ENCODE measurements at regions not wholly inside any gene's neighbourhood (a gene's known extent, or its start where the extent isn't known, plus 50 kb on each side); places are given as distances from the start of the nearest gene placed in this dataset.
A peak's percentile ranks its signal among the peaks of the same experiment; 100 is the strongest.
"Not testable (repeated sequence)": the region's sequence is repeated elsewhere in the genome, so short reads cannot be mapped to it uniquely, and the experiment has no call there.

DNA sequence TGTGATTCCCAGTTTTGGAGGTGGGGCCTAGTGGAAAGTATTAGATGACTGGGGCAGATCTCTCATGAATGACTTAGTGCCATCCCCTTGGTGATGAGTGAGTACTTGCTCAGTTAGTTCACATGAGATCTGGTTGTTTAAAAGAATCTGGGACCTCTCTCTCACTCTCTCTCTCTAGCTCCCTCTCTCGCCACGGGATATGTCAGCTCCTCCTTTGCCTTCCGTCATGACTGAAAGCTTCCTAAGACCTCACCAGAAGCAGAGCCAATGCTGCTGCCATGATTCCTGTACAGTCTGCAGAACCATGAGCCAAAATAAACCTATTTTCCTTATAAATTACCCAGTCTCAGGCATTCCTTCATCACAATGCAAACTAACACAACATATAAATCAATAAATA, 176.7 kb downstream of the PRELID2 start:
- no peak for DNase-seq (ENCODE audit: low read depth in 2 of 3, low spot score in 1 of 3)

DNA sequence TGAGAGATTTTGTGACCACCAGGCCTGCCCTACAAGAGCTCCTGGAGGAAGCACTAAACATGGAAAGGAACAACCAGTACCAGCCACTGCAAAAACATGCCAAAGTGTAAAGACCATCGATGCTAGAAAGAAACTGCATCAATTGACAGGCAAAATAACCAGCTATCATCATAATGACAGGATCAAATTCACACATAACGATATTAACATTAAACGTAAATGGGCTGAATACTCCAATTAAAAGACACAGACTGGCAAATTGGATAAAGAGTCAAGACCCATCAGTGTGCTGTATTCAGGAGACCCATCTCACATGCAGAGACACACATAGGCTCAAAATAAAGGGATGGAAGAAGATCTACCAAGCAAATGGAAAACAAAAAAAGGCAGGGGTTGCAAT, 182.4 kb downstream of the PRELID2 start:
- not testable (repeated sequence) for DNase-seq (ENCODE audit: low read depth in 2 of 3, low spot score in 1 of 3)

DNA sequence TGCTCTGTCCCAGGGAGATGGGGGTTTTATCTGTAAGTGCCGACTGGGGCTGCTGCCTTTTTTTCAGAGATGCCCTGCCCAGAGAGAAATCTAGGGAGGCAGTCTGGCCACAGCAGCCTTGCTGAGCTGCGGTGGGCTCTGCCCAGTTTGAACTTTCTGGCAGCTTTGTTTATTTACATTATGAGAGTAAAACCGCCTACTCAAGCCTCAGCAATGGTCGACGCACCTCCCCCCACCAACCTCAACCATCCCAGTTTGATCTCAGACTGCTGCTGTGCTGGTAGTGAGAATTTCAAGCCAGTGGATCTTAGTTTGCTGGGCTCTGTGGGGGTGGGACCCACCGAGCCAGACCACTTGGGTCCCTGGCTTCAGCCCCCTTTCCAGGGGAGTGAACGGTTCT, 188.0 kb downstream of the PRELID2 start:
- DNase-seq (ENCODE audit: low read depth in 2 of 3, low spot score in 1 of 3) = not testable (repeated sequence)

DNA sequence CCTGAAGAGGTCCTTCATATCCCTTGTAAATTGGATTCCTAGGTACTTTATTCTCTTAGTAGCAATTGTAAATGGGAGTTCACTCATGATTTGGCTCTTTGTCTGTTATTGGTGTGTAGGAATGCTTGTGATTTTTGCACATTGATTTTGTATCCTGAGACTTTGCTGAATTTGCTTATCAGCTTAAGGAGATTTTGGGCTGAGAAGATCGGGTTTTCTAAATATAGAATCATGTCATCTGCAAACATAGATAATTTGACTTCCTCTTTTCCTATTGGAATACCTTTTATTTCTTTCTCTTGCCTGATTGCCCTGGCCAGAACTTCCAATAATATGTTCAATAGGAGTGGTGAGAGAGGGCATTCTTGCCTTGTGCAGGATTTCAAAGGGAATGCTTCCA, 191.9 kb downstream of the PRELID2 start:
- not testable (repeated sequence) for DNase-seq (ENCODE audit: low read depth in 2 of 3, low spot score in 1 of 3)

DNA sequence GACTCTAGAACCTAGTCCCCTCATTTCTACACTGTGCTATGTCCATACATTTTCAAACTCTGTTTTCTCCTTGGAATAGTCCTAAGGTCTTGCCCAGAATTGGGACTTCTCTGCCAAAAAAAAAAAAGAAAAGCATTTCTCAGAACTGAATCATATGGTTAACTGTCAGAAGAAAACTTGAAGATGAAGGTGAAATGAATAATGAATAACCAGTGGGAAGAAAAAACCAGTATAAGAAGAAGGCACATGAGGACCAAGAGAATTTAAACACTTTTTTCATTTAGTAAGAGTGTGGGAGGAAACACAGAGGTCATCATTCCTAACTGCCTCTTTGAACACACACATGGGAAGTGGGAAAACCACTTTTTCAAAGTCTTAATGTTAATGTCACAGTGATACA, 197.7 kb downstream of the PRELID2 start:
- no peak for DNase-seq (ENCODE audit: low read depth in 2 of 3, low spot score in 1 of 3)

DNA sequence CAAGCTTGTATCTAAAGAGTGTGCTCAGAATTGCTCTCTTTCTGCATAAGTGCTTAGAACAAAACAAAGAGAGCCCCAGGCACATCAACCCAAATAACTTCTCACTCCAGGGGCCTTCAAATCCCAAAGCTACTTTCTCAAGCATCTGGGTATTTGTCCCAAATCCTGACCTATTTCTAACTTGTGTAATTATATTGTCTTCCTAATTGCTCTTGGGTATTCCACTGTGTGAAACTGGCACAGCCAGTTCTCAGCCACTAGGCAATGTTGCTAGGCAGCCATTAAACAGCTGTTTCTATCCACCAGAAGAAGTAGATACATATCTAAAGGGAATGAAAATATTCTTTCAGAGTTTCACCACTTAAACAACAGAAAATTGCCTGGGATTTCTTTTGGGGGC, 198.8 kb downstream of the PRELID2 start:
- no peak for DNase-seq (ENCODE audit: low read depth in 2 of 3, low spot score in 1 of 3)

DNA sequence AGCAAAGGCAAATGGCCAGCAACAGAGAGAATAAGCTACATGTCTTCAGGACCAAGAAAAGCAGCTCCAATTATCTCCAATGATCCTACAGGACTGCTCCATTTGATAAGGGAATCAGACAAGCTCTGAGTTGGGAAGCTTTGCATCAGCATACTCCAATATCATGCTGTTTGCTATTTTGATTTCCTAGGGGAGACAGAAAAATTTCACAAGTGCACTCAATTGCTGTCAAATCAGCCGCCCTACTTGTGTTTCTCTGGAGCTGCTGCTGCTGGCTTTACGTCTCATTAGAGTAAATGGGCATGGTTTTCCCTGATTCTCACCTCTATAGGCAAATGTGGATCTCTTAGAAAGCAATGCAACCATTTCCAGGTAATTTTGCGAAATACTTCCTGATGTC, 201.7 kb downstream of the PRELID2 start:
- DNase-seq (ENCODE audit: low read depth in 2 of 3, low spot score in 1 of 3) = no peak

DNA sequence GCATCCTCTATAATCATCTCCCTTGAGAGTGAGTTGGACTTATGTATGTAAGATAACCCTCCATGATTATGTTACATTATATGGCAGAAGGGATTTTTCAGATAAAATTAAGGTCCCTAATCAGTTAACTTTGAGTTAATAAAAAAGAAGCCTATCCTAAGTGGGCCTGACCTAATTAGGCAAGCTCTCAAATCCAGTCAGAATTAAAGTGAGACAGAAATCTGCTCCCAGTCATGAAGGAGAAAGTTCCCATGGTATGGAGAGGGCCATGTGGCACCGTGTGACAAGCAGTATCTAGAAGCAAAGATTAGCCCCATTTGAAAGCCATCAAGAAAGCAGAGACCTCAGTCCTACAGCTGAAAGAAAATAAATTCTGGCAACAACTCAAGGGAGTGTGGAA, 202.4 kb downstream of the PRELID2 start:
- no peak for DNase-seq (ENCODE audit: low read depth in 2 of 3, low spot score in 1 of 3)

DNA sequence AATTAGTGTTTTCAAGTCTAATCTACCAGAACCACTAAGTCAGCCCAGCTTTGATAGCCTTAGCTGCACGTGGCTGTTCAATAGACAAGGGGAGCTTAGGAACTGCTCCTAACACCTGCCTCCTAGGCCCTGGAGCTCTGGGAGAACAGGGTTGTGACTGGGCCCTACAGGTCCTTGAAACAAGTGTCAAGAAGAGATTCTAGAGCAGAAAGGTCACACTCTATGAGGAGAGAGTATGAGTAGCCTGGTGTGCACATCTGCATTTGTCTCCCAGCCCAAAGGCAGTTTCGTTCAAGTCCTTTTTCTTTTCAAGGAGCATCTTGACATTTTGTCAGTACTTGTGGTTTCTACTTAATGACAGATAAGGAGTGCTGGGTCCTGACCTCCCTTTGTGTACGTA, 206.1 kb downstream of the PRELID2 start:
- no peak for DNase-seq (ENCODE audit: low read depth in 2 of 3, low spot score in 1 of 3)

DNA sequence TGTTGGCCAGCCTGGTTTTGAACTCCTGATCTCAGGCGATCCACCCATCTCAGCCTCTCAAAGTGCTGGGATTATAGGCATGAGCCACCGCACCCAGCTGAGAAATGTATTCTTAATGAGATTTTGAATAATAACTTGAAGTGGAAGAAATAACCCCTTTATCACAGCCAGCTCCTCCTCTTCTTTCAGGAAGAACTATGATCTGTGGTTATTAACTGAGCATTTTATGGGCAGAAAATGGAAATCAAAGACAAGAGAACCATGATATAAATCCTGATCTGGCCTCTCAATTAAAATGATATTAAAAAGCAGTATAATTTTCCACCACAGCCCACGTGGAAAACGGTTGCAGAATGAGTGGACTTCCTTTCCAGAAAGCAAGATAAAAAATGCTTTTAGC, 206.6 kb downstream of the PRELID2 start:
- no peak for DNase-seq (ENCODE audit: low read depth in 2 of 3, low spot score in 1 of 3)

DNA sequence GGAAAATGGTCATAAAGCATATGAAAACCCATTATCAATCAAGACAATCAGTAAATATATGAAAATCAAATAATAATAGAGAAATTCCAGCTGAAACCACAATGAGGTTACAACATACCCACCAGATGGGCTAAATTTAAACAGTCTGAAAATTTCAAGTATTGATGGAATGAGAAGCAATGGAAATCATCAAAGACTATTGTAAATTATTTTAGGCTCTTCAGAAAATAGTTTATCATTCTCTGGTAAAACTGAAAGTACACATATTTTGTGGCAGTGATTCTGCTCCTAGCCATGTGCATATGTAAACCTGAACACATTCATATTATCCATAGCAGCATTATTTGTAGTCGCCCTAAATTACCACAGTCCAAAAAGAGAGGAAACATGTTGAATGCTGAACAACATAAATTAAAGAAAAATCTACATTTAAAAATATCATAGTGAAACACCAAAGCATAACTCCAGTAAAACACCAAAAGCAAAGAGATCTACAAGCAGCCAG, 215.3 kb downstream of the PRELID2 start:
- DNase-seq (ENCODE audit: low read depth in 2 of 3, low spot score in 1 of 3) = no peak

DNA sequence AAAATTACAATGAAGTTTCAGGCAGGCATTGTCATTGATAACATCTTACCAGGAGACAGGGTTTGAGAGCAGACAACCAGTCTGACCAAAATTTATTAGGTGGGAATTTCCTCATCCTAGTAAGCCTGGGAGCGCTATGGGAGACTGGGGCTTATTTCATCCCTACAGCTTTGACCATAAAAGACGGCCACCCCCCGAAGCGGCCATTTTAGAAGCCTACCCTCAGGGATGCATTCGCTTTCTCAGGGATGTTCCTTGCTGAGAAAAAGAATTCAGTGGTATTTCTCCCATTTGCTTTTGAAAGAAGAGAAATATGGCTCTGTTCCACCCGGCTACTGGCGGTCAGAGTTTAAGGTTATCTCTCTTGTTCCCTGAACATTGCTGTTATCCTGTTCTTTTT, 218.4 kb downstream of the PRELID2 start:
- not testable (repeated sequence) for DNase-seq (ENCODE audit: low read depth in 2 of 3, low spot score in 1 of 3)

DNA sequence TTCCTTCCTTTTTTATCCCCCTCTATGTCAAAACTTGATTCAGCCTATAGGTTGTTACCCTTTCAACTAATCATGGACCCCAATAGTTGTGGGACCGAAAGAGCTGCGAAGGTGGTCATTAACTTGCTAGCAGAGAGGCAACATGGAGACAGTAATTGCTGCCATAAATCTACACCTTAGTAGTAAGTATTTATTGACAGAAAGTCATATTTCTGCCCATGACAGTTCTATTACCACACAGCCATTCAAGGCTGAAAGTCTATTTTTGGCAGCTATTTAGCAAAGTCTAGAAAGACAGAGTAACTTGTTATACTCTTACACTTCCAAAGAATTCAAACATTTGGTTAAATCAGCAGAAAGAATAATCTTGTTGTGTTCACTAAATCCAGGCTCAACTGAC, 236.2 kb downstream of the PRELID2 start:
- no peak for DNase-seq (ENCODE audit: low read depth in 2 of 3, low spot score in 1 of 3)

DNA sequence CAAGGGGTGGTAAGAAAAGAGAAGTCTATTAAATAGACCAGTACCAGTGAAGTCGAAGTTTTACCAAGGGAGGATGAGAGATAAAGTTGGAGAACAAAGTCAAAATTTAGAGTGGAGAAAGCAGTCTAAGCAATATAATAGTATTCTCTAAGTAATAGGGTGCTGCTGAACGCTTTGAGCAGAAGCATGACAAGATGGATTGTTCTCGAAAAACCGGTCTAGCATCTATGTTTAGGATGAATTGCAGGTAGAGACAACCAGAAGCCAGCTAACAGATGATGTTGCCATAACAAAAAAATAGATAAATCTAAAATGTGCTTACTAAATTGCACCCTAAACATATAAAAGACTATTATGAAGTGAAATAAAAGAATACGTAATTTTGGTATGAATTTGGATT, 237.0 kb downstream of the PRELID2 start:
- no peak for DNase-seq (ENCODE audit: low read depth in 2 of 3, low spot score in 1 of 3)

DNA sequence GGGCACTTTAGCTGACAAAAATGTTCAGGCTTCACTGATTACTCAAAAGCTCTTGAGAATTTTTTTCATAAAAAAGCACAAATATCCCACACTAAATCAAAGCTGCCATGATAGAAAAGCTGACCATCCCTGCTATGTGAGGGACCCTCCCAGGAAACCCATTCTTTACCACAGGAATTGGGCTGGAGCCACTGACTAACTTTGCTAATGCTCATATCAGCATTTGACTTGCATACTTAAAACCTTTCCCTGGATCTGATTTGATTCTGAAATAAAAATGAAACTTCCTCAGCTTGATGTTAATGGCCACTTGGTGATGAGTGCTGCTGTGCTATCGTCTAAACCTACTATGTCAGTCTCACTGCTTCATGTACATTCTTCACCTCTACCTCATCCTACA, 243.6 kb downstream of the PRELID2 start:
- DNase-seq (ENCODE audit: low read depth in 2 of 3, low spot score in 1 of 3) = no peak

DNA sequence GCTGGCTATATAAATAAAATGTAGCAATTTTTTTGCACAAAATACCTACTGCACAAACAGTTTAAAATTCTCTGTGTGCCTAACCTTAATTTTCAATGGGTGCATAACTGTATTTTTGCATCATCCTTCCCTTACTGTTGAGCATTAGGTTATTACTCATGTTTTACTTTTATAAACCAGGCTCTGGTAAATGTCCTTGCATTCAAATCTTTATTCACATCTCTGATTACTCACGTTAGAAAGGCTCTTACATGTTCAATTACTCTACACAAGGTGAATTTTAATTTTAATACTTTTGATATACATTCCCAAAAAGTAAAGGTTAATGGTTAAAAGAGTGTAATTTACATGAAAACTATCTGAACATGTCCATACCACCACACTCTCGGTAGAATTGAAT, 246.1 kb downstream of the PRELID2 start:
- no peak for DNase-seq (ENCODE audit: low read depth in 2 of 3, low spot score in 1 of 3)

DNA sequence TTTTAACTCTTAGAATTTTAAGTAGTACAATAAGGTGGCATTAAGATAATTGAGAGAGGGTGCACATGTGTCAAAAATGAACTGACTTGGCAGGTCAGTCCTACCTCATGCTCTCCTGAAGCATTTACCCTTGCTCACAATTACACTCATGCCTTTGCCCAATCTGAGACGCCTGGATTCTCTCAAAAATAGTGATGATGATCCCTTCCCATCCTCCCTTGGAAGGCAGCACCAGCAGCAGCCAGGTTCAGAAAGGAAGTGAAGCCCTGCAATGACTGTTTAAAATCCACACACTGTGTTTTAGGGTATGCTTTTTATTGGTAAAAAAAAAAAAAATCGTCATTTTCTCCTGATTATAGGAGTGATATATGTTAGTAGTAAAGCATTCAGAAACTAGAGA, 246.6 kb downstream of the PRELID2 start:
- DNase-seq (ENCODE audit: low read depth in 2 of 3, low spot score in 1 of 3) = no peak

DNA sequence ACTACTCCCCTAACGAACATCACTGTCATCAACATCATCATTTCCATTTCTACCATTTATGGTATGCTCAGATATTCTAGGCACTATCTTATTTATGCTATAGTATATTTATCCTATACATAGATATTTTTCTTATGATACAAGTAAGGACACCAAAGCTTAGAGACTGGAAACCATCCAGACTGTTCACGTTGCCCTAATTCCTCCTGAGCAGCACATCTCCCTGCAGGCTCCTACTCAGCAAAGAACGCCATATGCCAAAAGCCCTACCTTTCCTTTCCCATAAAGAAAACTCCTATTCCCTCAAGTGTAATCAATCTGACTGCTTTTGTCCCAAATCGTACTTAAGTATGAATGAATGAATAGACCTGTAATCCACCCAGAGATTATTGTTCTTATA, 247.0 kb downstream of the PRELID2 start:
- no peak for DNase-seq (ENCODE audit: low read depth in 2 of 3, low spot score in 1 of 3)

DNA sequence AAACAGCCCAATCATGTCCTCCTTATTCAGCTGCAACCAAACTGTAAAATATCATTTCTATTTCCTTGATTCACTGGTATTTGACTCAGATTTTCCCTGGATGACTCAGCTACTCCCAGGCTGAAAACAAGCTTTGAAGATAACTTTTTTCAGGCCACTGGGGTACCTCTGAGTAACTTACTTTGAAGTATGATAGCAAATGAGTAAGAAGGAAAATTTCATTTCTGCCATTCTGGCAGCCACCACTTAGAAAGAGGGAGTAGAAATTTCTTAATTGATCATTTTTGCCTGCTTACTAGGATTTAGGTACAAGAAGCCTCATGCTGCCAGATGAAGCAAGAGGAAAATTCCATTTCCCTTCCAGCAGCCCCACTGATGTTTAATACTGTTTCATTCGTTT, 247.4 kb downstream of the PRELID2 start:
- peak in 1 of 3 donors; percentile 1 for DNase-seq (ENCODE audit: low read depth in 2 of 3, low spot score in 1 of 3)

DNA sequence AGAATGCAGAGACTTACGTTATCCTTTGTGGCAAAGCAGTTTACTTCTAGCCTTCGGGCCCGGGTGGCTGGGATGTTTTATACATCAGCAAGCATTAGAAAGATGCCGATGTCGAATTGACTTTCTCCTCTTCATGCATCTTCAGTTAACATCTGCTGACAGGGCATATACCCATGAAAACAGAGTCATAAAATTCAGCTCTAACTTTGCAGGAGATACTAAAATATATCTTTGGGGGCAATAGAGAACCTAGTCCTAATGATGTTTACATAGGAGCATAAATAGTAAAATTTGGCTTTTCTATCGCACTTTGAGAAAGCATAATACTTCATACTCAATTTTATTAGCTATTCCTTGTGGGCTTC, 247.9 kb downstream of the PRELID2 start:
- DNase-seq (ENCODE audit: low read depth in 2 of 3, low spot score in 1 of 3) = no peak

DNA sequence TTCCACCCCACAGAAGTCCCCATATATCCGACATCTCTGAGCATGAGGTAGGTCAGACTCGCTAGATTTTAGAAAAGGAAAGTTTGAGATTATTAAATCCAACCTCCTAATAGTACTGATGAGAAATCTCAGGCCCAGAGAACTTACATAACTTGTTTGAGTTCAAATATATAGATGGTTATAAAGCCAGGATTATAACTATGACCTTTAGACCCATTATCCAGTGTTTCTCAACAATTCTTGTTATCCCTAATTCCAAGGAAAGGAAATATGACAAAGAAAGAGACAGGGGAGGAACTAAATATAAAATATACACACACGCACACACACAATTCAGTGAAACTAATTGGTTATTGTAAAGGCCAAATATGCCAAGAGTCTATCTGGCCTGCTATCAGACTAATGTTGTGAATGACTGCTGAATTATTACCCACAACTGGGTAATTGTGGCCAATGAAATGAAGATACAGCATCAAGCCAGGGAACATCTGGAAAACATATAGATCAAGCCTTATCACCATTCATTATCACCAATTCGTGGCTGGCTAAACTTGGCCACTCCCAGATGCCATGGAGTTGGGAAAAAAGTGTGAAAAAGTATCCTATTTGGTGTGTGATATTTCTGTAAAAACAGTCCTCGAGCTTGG, 248.4 kb downstream of the PRELID2 start:
- no peak for DNase-seq (ENCODE audit: low read depth in 2 of 3, low spot score in 1 of 3)

DNA sequence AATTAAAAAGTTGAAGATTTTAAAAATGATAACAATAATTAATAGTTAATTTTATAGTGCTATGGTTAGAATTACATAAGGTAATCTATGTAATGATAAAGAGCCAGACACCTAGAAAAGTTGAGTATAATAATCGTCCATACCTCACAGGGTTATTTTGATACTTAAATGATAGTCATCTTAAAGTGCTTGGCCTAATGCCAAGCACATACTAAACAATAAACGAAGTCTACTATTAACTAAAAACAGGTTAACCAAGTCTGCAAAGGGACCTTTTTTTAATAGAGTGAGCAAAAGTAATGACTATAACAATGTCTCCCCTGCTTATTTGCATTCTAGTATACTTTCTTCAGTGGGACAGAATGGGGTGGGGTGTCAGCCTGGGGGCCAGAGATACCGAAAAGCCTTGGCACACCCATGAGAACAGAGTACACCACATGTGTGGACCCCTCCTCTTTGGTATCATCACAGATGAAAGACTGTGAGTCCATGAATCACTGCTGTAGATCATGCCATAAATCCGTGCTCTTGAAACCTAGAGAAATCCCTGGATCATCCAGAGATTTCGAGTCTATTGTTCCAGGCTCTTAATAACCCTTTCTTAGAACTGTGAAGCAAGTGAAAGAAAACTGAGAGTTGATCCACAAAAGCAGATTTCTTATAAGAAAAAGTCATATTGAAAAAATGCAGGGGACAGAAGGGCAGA, 249.5 kb downstream of the PRELID2 start:
- no peak for DNase-seq (ENCODE audit: low read depth in 2 of 3, low spot score in 1 of 3)

DNA sequence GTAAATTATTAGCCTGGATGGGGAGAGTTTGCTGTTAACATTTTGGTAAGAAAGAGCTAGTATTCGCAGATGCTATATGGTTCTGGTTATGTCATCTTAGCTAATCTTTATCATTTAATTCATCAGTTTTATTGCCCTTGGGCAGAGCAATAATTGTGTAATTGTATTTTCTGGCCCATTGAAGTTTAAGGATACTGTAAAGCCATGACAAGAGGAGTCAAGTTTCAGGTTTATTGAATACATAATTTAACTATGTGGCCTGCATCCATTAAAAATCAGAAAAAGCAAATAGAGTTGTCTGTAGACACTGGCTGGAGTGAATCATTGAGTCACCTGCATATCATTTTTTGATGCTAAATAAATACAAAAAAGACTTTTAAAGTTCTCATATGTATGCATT, 255.8 kb downstream of the PRELID2 start:
- no peak for DNase-seq (ENCODE audit: low read depth in 2 of 3, low spot score in 1 of 3)

All from stimulated activated CD4-positive, alpha-beta T cell treated with anti-CD3 and anti-CD28 coated beads, Interleukin-12 subunit alpha, Interleukin-12 subunit beta, amount 100 ng/mL, for 48 hours (primary cell).